NT2/D1 (cell line): ENCODE measurements at regions not wholly inside any gene's neighbourhood (a gene's known extent, or its start where the extent isn't known, plus 50 kb on each side); places are given as distances from the start of the nearest gene placed in this dataset.

Source experiments
- YY1 ChIP-seq: IDR thresholded peaks from 2 replicates; pipeline ENCODE4 v1.6.1; 2011; ENCODE audit not compliant: insufficient read length, insufficient read depth
- ZNF274 ChIP-seq: IDR thresholded peaks from 2 replicates; pipeline ENCODE4 v1.6.1; 2011; ENCODE audit warnings: mild to moderate bottlenecking, low read depth, low read length

DNA sequence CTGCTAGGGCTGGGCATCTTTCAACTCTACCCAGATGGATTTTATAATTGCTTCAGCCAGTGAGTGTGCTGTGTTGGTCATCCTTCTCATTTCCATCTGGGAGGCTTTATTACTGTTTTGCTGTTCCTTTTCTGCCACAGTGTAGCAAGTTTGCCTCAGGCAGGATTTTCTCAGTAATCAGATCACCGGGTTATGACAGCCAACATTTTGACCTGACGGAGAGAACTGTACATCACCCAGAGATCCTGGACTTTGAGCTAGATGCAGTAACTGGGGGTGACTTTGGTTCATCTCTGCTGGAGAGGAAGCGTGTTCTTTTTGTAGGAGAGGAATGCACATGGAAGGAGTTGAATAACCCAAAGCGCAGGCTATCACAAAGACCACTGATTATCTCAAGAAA lies 111.8 kb upstream of the AGR3 start:
- TF ChIP-seq YY1 (no peak), ZNF274 (no peak)
